HepG2 (cell line): ENCODE measurements at regions not wholly inside any gene's neighbourhood (a gene's known extent, or its start where the extent isn't known, plus 50 kb on each side); places are given as distances from the start of the nearest gene placed in this dataset.

ENCODE experiments used
- ATAC-seq: fragments of 200-7000 bp; cut with Tn5 transposase; 3 replicates; pipeline ENCODE4 v1.9.1; 2020; ENCODE audit warnings: mild to moderate bottlenecking, moderate library complexity
- BruUV-seq: library from RNA; stranded (reverse); fragments of 400-500 nt; replicated peaks from 2 replicates; lab custom pipeline; 2021; lab: Mats Ljungman, UMichigan
- CTCF ChIA-PET: fragments of 300-600 bp; formaldehyde crosslinking; extraction: SDS; loops from one replicate; lab custom pipeline; 2021; ENCODE audit warnings: low total read pairs, inconsistent platforms, low intra/inter-chr PET ratio; lab: Yijun Ruan, JAX
- POLR2A ChIA-PET: fragments of 350-600 bp; sonication (Branson Sonifier 250); formaldehyde crosslinking; loops from one replicate; lab custom pipeline; 2020; ENCODE audit warnings: antibody characterized with exemption, inconsistent platforms; lab: Yijun Ruan, JAX
- DNase-seq: peaks from one replicate; pipeline ENCODE4 v3.0.0-alpha.2; 2015; ENCODE audit warnings: low spot score
- FAIRE-seq: peaks from 3 replicates; lab custom pipeline; 2011; peaks lifted over from hg19 to GRCh38; lab: Jason Lieb, UNC
- H2AFZ ChIP-seq: one replicate; pipeline ENCODE4 v1.6.1; 2011; ENCODE audit warnings: low read length, inconsistent platforms
- H3K27ac ChIP-seq: fragments of 300-600 bp; 3 replicates; pipeline ENCODE4 v1.8.0; 2011; ENCODE audit warnings: mixed run types, mild to moderate bottlenecking, mixed read lengths, low read length, inconsistent platforms; ENCODE audit not compliant: insufficient read depth; ENCODE audit errors: extremely low read length
- H3K27me3 ChIP-seq, 2 experiments: fragments of 200-600 bp in 1 of 2; 2 replicates in 1 of 2; 3 replicates in 1 of 2; pipeline versions ENCODE4 v1.6.0 to v1.8.0; 2011; ENCODE audit warnings: low read length in 2 of 2, mild to moderate bottlenecking in 2 of 2, moderate library complexity in 2 of 2, inconsistent platforms in 1 of 2; ENCODE audit not compliant: insufficient read depth in 2 of 2, control insufficient read depth in 1 of 2
- H3K36me3 ChIP-seq, 2 experiments: fragments of 200-600 bp in 1 of 2; replicated peaks in 1 of 2; 2 replicates in 1 of 2; 3 replicates in 1 of 2; pipeline versions ENCODE4 v1.5.1 to v1.8.0; 2011; ENCODE audit warnings: low read length in 2 of 2, inconsistent platforms in 1 of 2; ENCODE audit not compliant: insufficient read depth in 2 of 2, control insufficient read depth in 1 of 2
- H3K4me1 ChIP-seq: 2 replicates; pipeline ENCODE4 v1.5.1; 2012; ENCODE audit warnings: low read length, inconsistent platforms; ENCODE audit not compliant: insufficient read depth
- H3K4me2 ChIP-seq: 2 replicates; pipeline ENCODE4 v1.6.0; 2011; ENCODE audit warnings: low read depth, low read length, inconsistent platforms
- H3K4me3 ChIP-seq, 3 experiments: fragments of 200-600 bp in 1 of 3; sonication (generic), shearing (Covaris generic) in 1 of 3; replicated peaks in 1 of 3; 2 replicates each; pipeline ENCODE4 v1.5.1; 2011 to 2016; ENCODE audit warnings: low read length in 3 of 3, inconsistent platforms in 2 of 3, low read depth in 2 of 3, mild to moderate bottlenecking in 2 of 3, control low read depth in 1 of 3, mixed read lengths in 1 of 3; ENCODE audit not compliant: insufficient read depth in 1 of 3
- H3K79me2 ChIP-seq: one replicate; pipeline ENCODE4 v1.6.1; 2011; ENCODE audit warnings: low read length, inconsistent platforms; ENCODE audit not compliant: insufficient read depth
- H3K9ac ChIP-seq: 2 replicates; pipeline ENCODE4 v1.6.0; 2011; ENCODE audit warnings: mild to moderate bottlenecking, low read depth, low read length, inconsistent platforms; ENCODE audit not compliant: insufficient read depth
- H3K9me3 ChIP-seq: 2 replicates; pipeline ENCODE4 v1.5.1; 2012; ENCODE audit warnings: mild to moderate bottlenecking, low read length
- H4K20me1 ChIP-seq: 2 replicates; pipeline ENCODE4 v1.6.0; 2011; ENCODE audit warnings: inconsistent platforms, mild to moderate bottlenecking, low read length, moderate library complexity; ENCODE audit not compliant: insufficient read depth
- ARNTL ChIP-seq: sonication (generic); formaldehyde crosslinking; IDR thresholded peaks from 2 replicates; pipeline ENCODE4 v1.4.0; 2020; ENCODE audit warnings: mild to moderate bottlenecking, missing genetic modification reagents
- ETV6 ChIP-seq: sonication (generic); formaldehyde crosslinking; conservative IDR thresholded peaks from 2 replicates; pipeline ENCODE4 v1.4.0; 2020; ENCODE audit warnings: missing genetic modification reagents
- HCFC1 ChIP-seq: fragments of 150-350 bp; IDR thresholded peaks from 2 replicates; pipeline ENCODE4 v1.6.1; 2014; ENCODE audit warnings: low read depth, low read length
- HNRNPK ChIP-seq: fragments of 200-400 bp; formaldehyde crosslinking; IDR thresholded peaks from 2 replicates; pipeline ENCODE4 v1.6.1; 2018; ENCODE audit warnings: low read length, low read depth, moderate library complexity, mild to moderate bottlenecking; ENCODE audit not compliant: poor library complexity, severe bottlenecking
- MAFF ChIP-seq: IDR thresholded peaks from 2 replicates; pipeline ENCODE4 v1.6.1; 2011; ENCODE audit warnings: low read depth, low read length, improper control_type of control experiment
- MAFK ChIP-seq, 2 experiments: IDR thresholded peaks in 1 of 2; conservative IDR thresholded peaks in 1 of 2; 2 replicates each; pipeline ENCODE4 v1.6.1; 2011; ENCODE audit warnings: improper control_type of control experiment in 2 of 2, low read length in 2 of 2
- NR2C2 ChIP-seq: sonication (generic); formaldehyde crosslinking; IDR thresholded peaks from 2 replicates; pipeline ENCODE4 v1.4.0; 2020; ENCODE audit warnings: missing genetic modification reagents, mild to moderate bottlenecking, moderate library complexity, borderline replicate concordance
- PAXIP1 ChIP-seq: sonication (generic); formaldehyde crosslinking; conservative IDR thresholded peaks from 2 replicates; pipeline ENCODE4 v1.4.0; 2020; ENCODE audit warnings: mild to moderate bottlenecking, missing genetic modification reagents, moderate library complexity
- POGK ChIP-seq: sonication (generic); formaldehyde crosslinking; conservative IDR thresholded peaks from 2 replicates; pipeline ENCODE4 v1.8.0; 2022; ENCODE audit warnings: mild to moderate bottlenecking, moderate library complexity, missing genetic modification reagents
- RBAK ChIP-seq: sonication (generic); formaldehyde crosslinking; IDR thresholded peaks from 2 replicates; pipeline ENCODE4 v1.5.1; 2020; ENCODE audit warnings: mild to moderate bottlenecking, missing genetic modification reagents
- SMARCC2 ChIP-seq: fragments of 450-650 bp; IDR thresholded peaks from 2 replicates; pipeline ENCODE4 v1.6.1; 2017; ENCODE audit warnings: antibody characterized with exemption, mild to moderate bottlenecking
- THAP8 ChIP-seq: sonication (generic); formaldehyde crosslinking; IDR thresholded peaks from 2 replicates; pipeline ENCODE4 v1.5.1; 2020; ENCODE audit warnings: missing genetic modification reagents, mild to moderate bottlenecking, borderline replicate concordance
- ZMYM3 ChIP-seq: sonication (generic); formaldehyde crosslinking; IDR thresholded peaks from 2 replicates; pipeline ENCODE4 v1.5.1; 2020; ENCODE audit warnings: mild to moderate bottlenecking, missing genetic modification reagents
- ZNF660 ChIP-seq: sonication (generic); formaldehyde crosslinking; IDR thresholded peaks from 2 replicates; pipeline ENCODE4 v1.5.1; 2020; ENCODE audit warnings: mild to moderate bottlenecking, low read depth, missing genetic modification reagents, borderline replicate concordance
- WGBS: methylation state at CpG from one replicate; pipeline ENCODE4 v1.1.6; 2017; ENCODE audit warnings: low lambda C conversion rate; 5-methylcytosine and 5-hydroxymethylcytosine counted together
- in situ Hi-C: cut with HindIII; loops from 2 replicates; pipeline ENCODE4 v1.10.0; 2017; ENCODE audit warnings: low pct_unique_long_range_greater_than_20kb; ENCODE audit not compliant: extremely low pct_ligation_motif_present
- intact Hi-C: fragments of 100-400 bp; cut with micrococcal nuclease; formaldehyde crosslinking; loops from one replicate; pipeline ENCODE4 v1.10.0; 2022; ENCODE audit not compliant: unreplicated experiment

GRCh38 chr2:81234711-81235110, 930.2 kb upstream of the LRRTM1 start (continued):
- TF ChIP-seq POGK (no peak), SMARCC2 (no peak), THAP8 (CRISPR knock-in tag) (no peak), ARNTL (CRISPR knock-in tag) (no peak), ZNF660 (CRISPR knock-in tag) (no peak), ZMYM3 (no peak), HNRNPK (no peak), RBAK (CRISPR knock-in tag) (no peak)

- DNase-seq: no peak
- H3K27me3 ChIP-seq: no peaks in the 10 kb centered on the region
- no peak overlapping the region for H3K4me3 ChIP-seq
- in situ Hi-C loops (no loop called here), intact Hi-C loops (no loop called here)
- no peak for FAIRE-seq
- TF ChIP-seq NR2C2 (CRISPR knock-in tag) (no peak), PAXIP1 (CRISPR knock-in tag) (no peak), MAFK (conservative IDR thresholded peaks at IDR 0.05 in 1 of 2, IDR thresholded peaks at IDR 0.05 in 1 of 2; ENCODE audit: low read length in 2 of 2) (peak; percentile 64 to 82; a peak in 3 of 4 replicates), MAFF (peak; percentile 61), ETV6 (CRISPR knock-in tag) (no peak), HCFC1 (no peak)
- no peaks in the 10 kb centered on the region for H3K4me1 ChIP-seq
- no TSS peak for BruUV-seq
- ChIA-PET CTCF (no interaction called here), POLR2A (no interaction called here)
- H3K4me2 ChIP-seq: no peak overlapping the region
- H3K9me3 ChIP-seq: peaks cover 36% of the 10 kb centered on the region
- no peak overlapping the region for H3K9ac ChIP-seq
- no peaks in the 10 kb centered on the region for H3K36me3 ChIP-seq
- ATAC-seq: no peak
- H4K20me1 ChIP-seq: no peaks in the 10 kb centered on the region
- under 1% methylated on average over 4 of the region's 4 CpGs for WGBS
- H2AFZ ChIP-seq: no peak overlapping the region
- H3K27ac ChIP-seq: no peak overlapping the region
- no peaks in the 10 kb centered on the region for H3K79me2 ChIP-seq
These were observed 921.2 kb upstream of the LRRTM1 start for GRCh38 chr2:81225756-81226155.
